GOT3 (cell line): ENCODE measurements at regions not wholly inside any gene's neighbourhood (a gene's known extent, or its start where the extent isn't known, plus 50 kb on each side); places are given as distances from the start of the nearest gene placed in this dataset.

Experiments
- DNase-seq: peaks from one replicate; lab custom pipeline; 2025; ENCODE audit warnings: mixed read lengths; lab: John Stamatoyannopoulos, UW

GRCh38 chr2:194765723-194766122 is 891.3 kb upstream of the SLC39A10 start:
- no peak for DNase-seq

GRCh38 chr2:194750926-194751325 is 906.1 kb upstream of the SLC39A10 start:
- no peak for DNase-seq

- DNase-seq, result no peak
These were observed 911.4 kb upstream of the SLC39A10 start for GRCh38 chr2:194745557-194746146.

GRCh38 chr2:194742706-194743105 is 914.3 kb upstream of the SLC39A10 start:
- DNase-seq, result no peak

- no peak for DNase-seq
These were observed 917.8 kb upstream of the SLC39A10 start for GRCh38 chr2:194739217-194739616.

GRCh38 chr2:194735837-194736542 is 921.0 kb upstream of the SLC39A10 start:
- no peak for DNase-seq

- no peak for DNase-seq
These were observed 926.8 kb upstream of the SLC39A10 start for GRCh38 chr2:194730266-194730665.

- DNase-seq, result no peak
These were observed 931.9 kb upstream of the SLC39A10 start for GRCh38 chr2:194725169-194725568.

- DNase-seq, result no peak
These were observed 933.6 kb upstream of the SLC39A10 start for GRCh38 chr2:194723446-194723845.

GRCh38 chr2:194721227-194721626 is 935.8 kb upstream of the SLC39A10 start:
- DNase-seq, result no peak

- DNase-seq, result no peak
These were observed 936.6 kb upstream of the SLC39A10 start for GRCh38 chr2:194720462-194720861.

- no peak for DNase-seq
These were observed 938.1 kb upstream of the SLC39A10 start for GRCh38 chr2:194718881-194719280.

- DNase-seq, result no peak
These were observed 942.5 kb upstream of the SLC39A10 start for GRCh38 chr2:194714541-194714940.

- DNase-seq, result no peak
These were observed 947.2 kb upstream of the SLC39A10 start for GRCh38 chr2:194709840-194710239.

GRCh38 chr2:194706179-194706578 is 950.8 kb upstream of the SLC39A10 start:
- no peak for DNase-seq

GRCh38 chr2:194705398-194705797 is 951.6 kb upstream of the SLC39A10 start:
- DNase-seq, result no peak

GRCh38 chr2:194700726-194701125 is 956.3 kb upstream of the SLC39A10 start:
- DNase-seq, result no peak

- DNase-seq, result no peak
These were observed 956.9 kb upstream of the SLC39A10 start for GRCh38 chr2:194700116-194700515.

- DNase-seq, result no peak
These were observed 959.0 kb upstream of the SLC39A10 start for GRCh38 chr2:194698012-194698411.

- no peak for DNase-seq
These were observed 959.6 kb upstream of the SLC39A10 start for GRCh38 chr2:194697439-194697838.

- no peak for DNase-seq
These were observed 960.3 kb upstream of the SLC39A10 start for GRCh38 chr2:194696690-194697089.

GRCh38 chr2:194686569-194686968 is 970.5 kb upstream of the SLC39A10 start:
- no peak for DNase-seq

GRCh38 chr2:194674043-194674442 is 983.0 kb upstream of the SLC39A10 start:
- DNase-seq, result no peak

- DNase-seq, result no peak
These were observed 984.0 kb upstream of the SLC39A10 start for GRCh38 chr2:194672994-194673393.
